Left lung (tissue), 4 donors: ENCODE measurements at regions not wholly inside any gene's neighbourhood (a gene's known extent, or its start where the extent isn't known, plus 50 kb on each side); places are given as distances from the start of the nearest gene placed in this dataset.
"Not testable (repeated sequence)": the region's sequence is repeated elsewhere in the genome, so short reads cannot be mapped to it uniquely, and the experiment has no call there.

ENCODE experiments used
- ATAC-seq: fragments of 200-7000 bp; cut with Tn5 transposase; one replicate; pipeline ENCODE4 v1.9.1; 2020; ENCODE audit warnings: moderate library complexity
- DNase-seq, 4 donors: peaks; one replicate each; pipeline ENCODE4 v3.0.0-alpha.2; 2013 to 2020
- H3K27ac ChIP-seq, 2 donors: fragments of 200-600 bp; sonication (generic) in 1 of 2; one replicate each; pipeline versions ENCODE4 v1.5.0 to v1.8.0; 2020 to 2021
- H3K27me3 ChIP-seq, 2 donors: fragments of 200-600 bp; sonication (generic) in 1 of 2; one replicate each; pipeline versions ENCODE4 v1.5.0 to v1.8.0; 2020 to 2021
- H3K36me3 ChIP-seq, 2 donors: fragments of 200-600 bp; sonication (generic) in 1 of 2; one replicate each; pipeline versions ENCODE4 v1.5.0 to v1.8.0; 2020 to 2021
- H3K4me1 ChIP-seq, 2 donors: fragments of 200-600 bp; one replicate each; pipeline ENCODE4 v1.8.0; 2021
- H3K4me3 ChIP-seq, 2 donors: fragments of 200-600 bp; sonication (generic) in 1 of 2; one replicate each; pipeline versions ENCODE4 v1.5.0 to v1.8.0; 2020 to 2021; ENCODE audit warnings: mild to moderate bottlenecking in 1 of 2
- H3K9me3 ChIP-seq, 2 donors: fragments of 200-600 bp; sonication (generic) in 1 of 2; one replicate each; pipeline versions ENCODE4 v1.5.0 to v1.8.0; 2020 to 2021
- intact Hi-C, 2 donors: fragments of 100-400 bp; cut with DNase I; formaldehyde crosslinking; loops; one replicate each; pipeline versions ENCODE4 v1.11.2 to v1.14.2; 2022
- TF ChIP-seq, protein P1 (sequence below), 2 donors: fragments of 200-600 bp; sonication (generic) in 1 of 2; IDR thresholded peaks; one replicate each; pipeline versions ENCODE4 v1.5.0 to v1.8.0; 2021; ENCODE audit warnings: antibody characterized with exemption in 2 of 2
- donor health status: DM: no; HTN: yes; CAD: no.
- donor health status: DM: no; HTN: no; CAD: no.

DNA sequence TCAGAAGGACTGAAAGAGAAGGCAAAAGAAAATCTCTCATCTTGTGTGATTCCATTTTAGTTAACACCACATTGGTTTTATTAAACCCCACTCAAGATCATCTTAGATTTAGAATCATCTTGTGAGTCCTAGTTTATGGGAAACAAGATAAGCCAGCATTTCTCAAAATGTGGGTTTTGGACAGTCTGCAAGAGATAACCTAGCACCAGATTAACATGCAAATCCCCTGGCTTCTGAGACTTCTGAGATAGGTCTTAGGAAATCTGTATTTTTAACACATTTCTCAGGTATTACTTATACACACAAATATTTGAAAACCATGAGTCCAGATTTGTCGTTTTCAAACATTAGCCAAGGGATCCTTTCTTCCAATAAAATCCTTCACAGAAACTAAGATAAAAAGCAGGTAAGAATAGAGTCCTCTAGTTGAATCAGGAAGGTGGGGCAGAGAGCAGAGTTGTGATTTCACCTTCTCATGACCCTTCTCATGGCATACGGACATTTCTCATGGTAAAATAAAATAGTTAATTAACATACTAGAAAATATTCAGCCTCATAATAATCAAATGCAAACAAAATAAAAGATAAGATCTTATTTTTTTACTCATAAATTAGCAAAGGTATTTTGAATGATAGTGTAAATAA, 287.2 kb upstream of the FN1 start:
- ATAC-seq, result no peak
- Histone ChIP-seq H3K36me3 (no peaks in the 10 kb centered on the region), H3K27me3 (no peaks in the 10 kb centered on the region), H3K27ac (no peak overlapping the region), H3K9me3 (no peaks in the 10 kb centered on the region), H3K4me1 (peaks cover under 1 to 19% of the 10 kb centered on the region in 2 donors), H3K4me3 (no peak overlapping the region)
- intact Hi-C loops, result no loop called here
- DNase-seq, result no peak
- TF ChIP-seq, protein P1, sequence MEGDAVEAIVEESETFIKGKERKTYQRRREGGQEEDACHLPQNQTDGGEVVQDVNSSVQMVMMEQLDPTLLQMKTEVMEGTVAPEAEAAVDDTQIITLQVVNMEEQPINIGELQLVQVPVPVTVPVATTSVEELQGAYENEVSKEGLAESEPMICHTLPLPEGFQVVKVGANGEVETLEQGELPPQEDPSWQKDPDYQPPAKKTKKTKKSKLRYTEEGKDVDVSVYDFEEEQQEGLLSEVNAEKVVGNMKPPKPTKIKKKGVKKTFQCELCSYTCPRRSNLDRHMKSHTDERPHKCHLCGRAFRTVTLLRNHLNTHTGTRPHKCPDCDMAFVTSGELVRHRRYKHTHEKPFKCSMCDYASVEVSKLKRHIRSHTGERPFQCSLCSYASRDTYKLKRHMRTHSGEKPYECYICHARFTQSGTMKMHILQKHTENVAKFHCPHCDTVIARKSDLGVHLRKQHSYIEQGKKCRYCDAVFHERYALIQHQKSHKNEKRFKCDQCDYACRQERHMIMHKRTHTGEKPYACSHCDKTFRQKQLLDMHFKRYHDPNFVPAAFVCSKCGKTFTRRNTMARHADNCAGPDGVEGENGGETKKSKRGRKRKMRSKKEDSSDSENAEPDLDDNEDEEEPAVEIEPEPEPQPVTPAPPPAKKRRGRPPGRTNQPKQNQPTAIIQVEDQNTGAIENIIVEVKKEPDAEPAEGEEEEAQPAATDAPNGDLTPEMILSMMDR (IDR thresholded peaks at IDR 0.05), result no peak

DNA sequence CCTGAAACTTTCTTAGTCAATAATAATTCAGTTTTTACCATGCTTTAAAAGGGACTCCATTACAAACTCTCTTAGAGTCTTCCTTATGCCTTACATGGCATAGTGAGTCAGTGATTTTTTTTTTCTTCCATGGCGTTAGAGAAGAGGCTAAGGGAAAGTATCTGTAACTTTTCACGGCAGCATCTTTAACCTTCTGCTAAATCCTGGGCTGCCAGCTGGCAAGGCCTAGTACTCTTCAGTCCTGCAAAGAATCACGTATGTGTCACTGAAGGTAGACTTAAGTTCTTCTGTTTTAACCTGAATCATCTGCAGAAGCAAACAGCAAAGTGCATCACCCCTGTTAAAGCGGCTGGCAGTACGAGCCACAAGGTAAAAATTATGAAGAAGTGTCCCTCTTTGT, 286.3 kb upstream of the FN1 start:
- no peaks in the 10 kb centered on the region for H3K27me3 ChIP-seq
- intact Hi-C loops, result no loop called here
- no peaks in the 10 kb centered on the region for H3K9me3 ChIP-seq
- no peak for DNase-seq
- TF ChIP-seq, protein P1 (IDR thresholded peaks at IDR 0.05), result no peak
- H3K36me3 ChIP-seq, result no peaks in the 10 kb centered on the region
- no peak for ATAC-seq
- H3K4me1 ChIP-seq, result peaks cover 0 to 20% of the 10 kb centered on the region in 2 donors
- H3K4me3 ChIP-seq, result no peak overlapping the region
- H3K27ac ChIP-seq, result no peak overlapping the region

GRCh38 chr2:215721515-215721914, 285.6 kb upstream of the FN1 start:
- H3K4me3 ChIP-seq, H3K9me3 ChIP-seq, intact Hi-C loops, DNase-seq, H3K36me3 ChIP-seq, H3K27me3 ChIP-seq, ATAC-seq, H3K27ac ChIP-seq: not testable (repeated sequence)
- peaks cover 0 to 20% of the 10 kb centered on the region in 2 donors for H3K4me1 ChIP-seq

DNA sequence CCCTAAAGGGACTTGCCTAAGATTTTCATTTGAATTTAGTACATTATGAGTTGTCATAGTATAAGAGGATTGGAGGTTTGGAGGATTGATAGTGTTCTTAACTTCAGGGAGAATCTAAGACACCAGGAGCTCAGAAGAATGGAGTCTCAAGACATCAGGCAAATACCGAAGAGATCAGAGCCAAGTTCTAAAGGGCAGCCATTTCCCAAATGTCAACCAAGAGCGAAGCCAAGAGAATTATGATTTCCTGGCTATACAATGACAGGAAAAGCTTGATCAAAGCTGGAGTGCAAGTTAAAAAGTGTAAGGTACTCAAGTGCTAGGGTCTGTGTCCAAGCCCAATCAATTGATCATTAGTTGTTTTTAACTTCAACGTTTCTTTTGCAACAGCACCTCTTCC, 283.0 kb upstream of the FN1 start:
- TF ChIP-seq, protein P1 (IDR thresholded peaks at IDR 0.05), result no peak
- intact Hi-C loops, result no loop called here
- no peaks in the 10 kb centered on the region for H3K36me3 ChIP-seq
- H3K27ac ChIP-seq, result peak overlapping the region; percentile 13 to 57
- peaks cover under 1 to 19% of the 10 kb centered on the region in 2 donors for H3K4me1 ChIP-seq
- H3K27me3 ChIP-seq, result no peaks in the 10 kb centered on the region
- ATAC-seq, result no peak
- DNase-seq, result no peak
- no peak overlapping the region for H3K4me3 ChIP-seq
- H3K9me3 ChIP-seq, result no peaks in the 10 kb centered on the region

- intact Hi-C loops, result no loop called here
- no peak for ATAC-seq
- H3K4me1 ChIP-seq, result peaks cover 4 to 20% of the 10 kb centered on the region in 2 donors
- H3K4me3 ChIP-seq, result no peak overlapping the region
- peak in 1 of 4 donors; percentile 36 for DNase-seq
- no peaks in the 10 kb centered on the region for H3K27me3 ChIP-seq
- TF ChIP-seq, protein P1 (IDR thresholded peaks at IDR 0.05), result no peak
- H3K36me3 ChIP-seq, result no peaks in the 10 kb centered on the region
- peak overlapping the region; percentile 57 to 61 for H3K27ac ChIP-seq
- no peaks in the 10 kb centered on the region for H3K9me3 ChIP-seq
Observed at GRCh38 chr2:215718436-215718835, 282.6 kb upstream of the FN1 start.
